Kidney (tissue), 13 donors: ENCODE measurements at regions not wholly inside any gene's neighbourhood (a gene's known extent, or its start where the extent isn't known, plus 50 kb on each side); places are given as distances from the start of the nearest gene placed in this dataset.

Experiments
- DNase-seq, 5 donors: peaks; one replicate each; pipeline ENCODE4 v3.0.0-alpha.2; 2013 to 2020
- FAIRE-seq: peaks from 2 replicates; lab custom pipeline; 2012; peaks lifted over from hg19 to GRCh38; lab: Jason Lieb, UNC
- H3K27ac ChIP-seq, 2 donors: one replicate each; pipeline ENCODE4 v1.7.0; 2013; ENCODE audit warnings: low read depth in 2 of 2, low read length in 2 of 2, inconsistent platforms in 1 of 2
- H3K27me3 ChIP-seq: one replicate; pipeline ENCODE4 v1.7.1; 2013; ENCODE audit warnings: low read length, inconsistent platforms; ENCODE audit not compliant: control insufficient read depth, insufficient read depth
- H3K36me3 ChIP-seq, 3 donors: one replicate each; pipeline versions ENCODE4 v1.7.0 to v1.7.1; 2013; ENCODE audit warnings: low read length in 3 of 3, control low read depth in 1 of 3, inconsistent platforms in 1 of 3; ENCODE audit not compliant: insufficient read depth in 3 of 3, control insufficient read depth in 2 of 3
- H3K4me1 ChIP-seq, 3 donors: one replicate each; pipeline versions ENCODE4 v1.7.0 to v1.7.1; 2013; ENCODE audit warnings: low read length in 3 of 3, inconsistent platforms in 1 of 3, low read depth in 1 of 3; ENCODE audit not compliant: control insufficient read depth in 2 of 3, insufficient read depth in 2 of 3
- H3K4me3 ChIP-seq, 3 donors: one replicate each; pipeline versions ENCODE4 v1.7.0 to v1.8.1; 2013; ENCODE audit warnings: low read length in 3 of 3, control low read depth in 1 of 3, inconsistent platforms in 1 of 3
- H3K9ac ChIP-seq, 3 donors: one replicate each; pipeline versions ENCODE4 v1.7.0 to v1.7.1; 2013; ENCODE audit warnings: low read length in 3 of 3, control low read depth in 1 of 3, inconsistent platforms in 1 of 3
- H3K9me3 ChIP-seq, 3 donors: one replicate each; pipeline versions ENCODE4 v1.7.0 to v1.7.1; 2013; ENCODE audit warnings: low read length in 3 of 3, control low read depth in 1 of 3, inconsistent platforms in 1 of 3; ENCODE audit not compliant: control insufficient read depth in 2 of 3, insufficient read depth in 1 of 3
- CTCF ChIP-seq: IDR thresholded peaks from 3 replicates; pipeline ENCODE4 v1.5.1; 2012; ENCODE audit warnings: mild to moderate bottlenecking, moderate library complexity, borderline replicate concordance; ENCODE audit not compliant: insufficient read depth; ENCODE audit errors: extremely low read depth
- intact Hi-C: fragments of 100-400 bp; cut with DNase I; formaldehyde crosslinking; loops from one replicate; pipeline ENCODE4 v1.11.1; 2022
- donor health status: control.
- donor health status: control.
- donor health status: control.
- donor health status: control.
- donor health status: control.
- donor health status: DM: yes; HTN: yes; CAD: no.
- donor health status: Normal renal cell carcinoma (clear cell type).

DNA sequence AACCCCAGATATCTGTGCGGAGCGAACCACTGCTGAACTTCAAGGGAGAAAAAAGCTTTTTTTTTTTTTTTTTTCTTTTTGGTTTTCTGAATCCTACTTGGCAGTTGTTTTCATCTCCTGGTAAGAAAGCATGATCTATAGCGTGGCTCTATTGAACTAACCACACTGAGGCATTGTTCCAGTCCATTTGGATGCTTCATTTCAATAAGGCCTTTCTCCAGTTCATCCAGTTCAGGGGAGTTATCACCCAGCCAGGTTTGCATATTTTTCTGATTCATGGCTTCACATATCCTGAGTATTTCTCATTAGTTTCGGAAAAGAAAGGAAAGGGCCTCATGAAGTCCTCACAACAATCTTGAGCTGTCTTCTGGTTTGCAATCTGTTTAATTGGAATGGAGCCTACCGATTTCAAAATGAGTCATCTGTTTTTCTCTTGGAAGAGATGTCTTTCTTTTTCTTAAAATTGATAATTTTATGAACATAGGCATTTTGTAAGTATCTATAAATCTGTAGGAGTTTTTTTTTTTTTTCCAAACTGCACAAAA is 93.1 kb upstream of the STEAP4 start:
- no peak for TF ChIP-seq CTCF
- no peaks in the 10 kb centered on the region for H3K4me1 ChIP-seq

GRCh38 chr7:88399036-88399435 is 92.3 kb upstream of the STEAP4 start:
- no peak for DNase-seq
- no peaks in the 10 kb centered on the region for H3K36me3 ChIP-seq
- H3K27me3 ChIP-seq, result no peaks in the 10 kb centered on the region
- intact Hi-C loops, result loop anchor here (5.0 kb wide), 1 partner anchor 48 kb away; no protein-coding TSS in a partner anchor
- no peak for FAIRE-seq
- H3K27ac ChIP-seq, result no peak overlapping the region
- H3K9ac ChIP-seq, result no peak overlapping the region
- no peaks in the 10 kb centered on the region for H3K9me3 ChIP-seq
- TF ChIP-seq CTCF, result no peak
- no peak overlapping the region for H3K4me3 ChIP-seq
- H3K4me1 ChIP-seq, result no peaks in the 10 kb centered on the region

More for the DNA sequence above, 93.1 kb upstream of the STEAP4 start:
- H3K27ac ChIP-seq, result no peak overlapping the region
- no peak overlapping the region for H3K4me3 ChIP-seq
- H3K9me3 ChIP-seq, result no peaks in the 10 kb centered on the region
- no peaks in the 10 kb centered on the region for H3K27me3 ChIP-seq
- FAIRE-seq (no peak), DNase-seq (no peak)
- H3K9ac ChIP-seq, result no peak overlapping the region
- H3K36me3 ChIP-seq, result no peaks in the 10 kb centered on the region
- intact Hi-C loops, result loop anchor here (5.0 kb wide), 1 partner anchor 48 kb away; no protein-coding TSS in a partner anchor

GRCh38 chr7:88398459-88398858 is 91.8 kb upstream of the STEAP4 start:
- FAIRE-seq, result no peak
- TF ChIP-seq CTCF, result no peak
- Histone ChIP-seq H3K4me3 (no peak overlapping the region), H3K9ac (no peak overlapping the region), H3K9me3 (no peaks in the 10 kb centered on the region), H3K27me3 (no peaks in the 10 kb centered on the region), H3K36me3 (no peaks in the 10 kb centered on the region), H3K27ac (no peak overlapping the region), H3K4me1 (no peaks in the 10 kb centered on the region)
- intact Hi-C loops, result loop anchor here (5.0 kb wide), 1 partner anchor 49 kb away; no protein-coding TSS in a partner anchor
- no peak for DNase-seq

DNA sequence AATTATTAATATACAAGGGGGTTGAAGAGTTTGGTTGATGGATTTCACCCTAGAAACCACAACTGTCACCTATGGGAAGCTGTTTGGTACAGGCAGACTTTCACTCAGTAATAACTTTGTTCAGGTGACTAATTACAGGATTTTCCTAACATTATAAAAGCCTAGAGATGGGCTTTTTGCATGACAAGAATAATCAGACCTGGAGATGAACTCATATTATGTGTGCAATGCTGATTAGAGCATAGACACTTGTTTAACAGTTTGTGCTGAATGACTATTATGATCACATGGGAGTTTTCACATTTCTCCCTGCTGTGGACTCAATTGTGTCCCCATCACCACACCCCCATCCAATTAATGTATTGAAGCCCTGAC is 90.2 kb upstream of the STEAP4 start:
- intact Hi-C loops, result loop anchor here (5.0 kb wide), 1 partner anchor 50 kb away; no protein-coding TSS in a partner anchor
- Histone ChIP-seq H3K36me3 (no peaks in the 10 kb centered on the region), H3K9me3 (no peaks in the 10 kb centered on the region), H3K9ac (no peak overlapping the region), H3K4me3 (no peak overlapping the region), H3K27me3 (no peaks in the 10 kb centered on the region), H3K4me1 (no peaks in the 10 kb centered on the region), H3K27ac (no peak overlapping the region)
- TF ChIP-seq CTCF, result no peak
- FAIRE-seq, result no peak
- no peak for DNase-seq
